GM21619 (cell line): ENCODE measurements at regions not wholly inside any gene's neighbourhood (a gene's known extent, or its start where the extent isn't known, plus 50 kb on each side); places are given as distances from the start of the nearest gene placed in this dataset.

ENCODE experiments used
- ATAC-seq: cut with Tn5 transposase; IDR thresholded peaks from one replicate; pipeline ENCODE4 v1.9.1; 2021; ENCODE audit not compliant: unreplicated experiment

- no peak for ATAC-seq
These were observed 307.5 kb upstream of the DACH1 start for GRCh38 chr13:72174549-72174948.

- ATAC-seq: no peak
These were observed 303.6 kb upstream of the DACH1 start for GRCh38 chr13:72170571-72170970.

GRCh38 chr13:72168126-72168855 lies 301.3 kb upstream of the DACH1 start:
- ATAC-seq: no peak

GRCh38 chr13:72166102-72166650 lies 299.2 kb upstream of the DACH1 start:
- no peak for ATAC-seq

- no peak for ATAC-seq
These were observed 298.3 kb upstream of the DACH1 start for GRCh38 chr13:72165276-72165675.

- no peak for ATAC-seq
These were observed 297.8 kb upstream of the DACH1 start for GRCh38 chr13:72164811-72165210.

- ATAC-seq: no peak
These were observed 296.7 kb upstream of the DACH1 start for GRCh38 chr13:72163678-72164077.

- ATAC-seq: no peak
These were observed 294.0 kb upstream of the DACH1 start for GRCh38 chr13:72160977-72161376.

- ATAC-seq: no peak
These were observed 289.8 kb upstream of the DACH1 start for GRCh38 chr13:72156760-72157159.

- ATAC-seq: no peak
These were observed 286.3 kb upstream of the DACH1 start for GRCh38 chr13:72153272-72153671.

GRCh38 chr13:72151241-72151640 lies 284.2 kb upstream of the DACH1 start:
- no peak for ATAC-seq

- ATAC-seq: no peak
These were observed 283.5 kb upstream of the DACH1 start for GRCh38 chr13:72150502-72150901.

- no peak for ATAC-seq
These were observed 282.7 kb upstream of the DACH1 start for GRCh38 chr13:72149701-72150100.

- no peak for ATAC-seq
These were observed 279.8 kb upstream of the DACH1 start for GRCh38 chr13:72146816-72147215.

GRCh38 chr13:72145383-72145782 lies 278.4 kb upstream of the DACH1 start:
- ATAC-seq: no peak

GRCh38 chr13:72144636-72145035 lies 277.6 kb upstream of the DACH1 start:
- no peak for ATAC-seq

- no peak for ATAC-seq
These were observed 275.0 kb upstream of the DACH1 start for GRCh38 chr13:72141855-72142519.

- no peak for ATAC-seq
These were observed 272.2 kb upstream of the DACH1 start for GRCh38 chr13:72139192-72139591.

- ATAC-seq: no peak
These were observed 265.1 kb upstream of the DACH1 start for GRCh38 chr13:72132075-72132474.

GRCh38 chr13:72129117-72129516 lies 262.1 kb upstream of the DACH1 start:
- no peak for ATAC-seq

- no peak for ATAC-seq
These were observed 260.0 kb upstream of the DACH1 start for GRCh38 chr13:72127031-72127430.

GRCh38 chr13:72126424-72126823 lies 259.4 kb upstream of the DACH1 start:
- no peak for ATAC-seq
